ENCODE measurements at regions not wholly inside any gene's neighbourhood (a gene's known extent, or its start where the extent isn't known, plus 50 kb on each side); places are given as distances from the start of the nearest gene placed in this dataset.

DNA sequence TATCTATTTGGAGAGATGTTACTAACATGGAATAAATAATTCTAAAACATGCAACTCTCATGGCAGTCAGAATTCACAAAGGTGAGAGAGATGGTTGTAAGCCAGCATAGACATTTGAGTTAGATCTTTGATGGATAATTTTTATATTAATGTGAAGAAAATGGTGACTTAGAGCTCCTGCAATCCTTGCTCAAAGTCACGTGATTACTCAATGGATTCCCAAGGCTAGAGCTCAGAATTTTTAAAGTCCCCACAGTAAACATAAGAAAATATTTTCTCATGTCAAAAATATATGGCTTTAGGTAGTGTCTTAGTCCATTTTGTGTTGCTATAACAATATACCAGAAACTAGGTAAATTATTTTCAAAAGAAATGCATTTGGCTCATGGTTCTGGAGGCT, 281.5 kb upstream of the PRKD1 start:
- Histone ChIP-seq H3K36me3 (no peaks in the 10 kb centered on the region), H3K4me3 (no peak overlapping the region), H3K27me3 (no peaks in the 10 kb centered on the region), H3K27ac (no peak overlapping the region), H3K4me1 (peaks cover 0 to under 1% (median 0%) of the 10 kb centered on the region in 3 donors), H3K9me3 (no peaks in the 10 kb centered on the region)
- 89 to 100% methylated on average over 1 of the region's 1 CpG for WGBS, 2 donors (ENCODE audit: low coverage in 1 of 2)
- TF ChIP-seq POLR2A (IDR thresholded peaks at IDR 0.05) (no peak), EP300 (IDR thresholded peaks at IDR 0.05) (no peak), POLR2AphosphoS5 (IDR thresholded peaks at IDR 0.05) (no peak)
- TF ChIP-seq, protein P1, sequence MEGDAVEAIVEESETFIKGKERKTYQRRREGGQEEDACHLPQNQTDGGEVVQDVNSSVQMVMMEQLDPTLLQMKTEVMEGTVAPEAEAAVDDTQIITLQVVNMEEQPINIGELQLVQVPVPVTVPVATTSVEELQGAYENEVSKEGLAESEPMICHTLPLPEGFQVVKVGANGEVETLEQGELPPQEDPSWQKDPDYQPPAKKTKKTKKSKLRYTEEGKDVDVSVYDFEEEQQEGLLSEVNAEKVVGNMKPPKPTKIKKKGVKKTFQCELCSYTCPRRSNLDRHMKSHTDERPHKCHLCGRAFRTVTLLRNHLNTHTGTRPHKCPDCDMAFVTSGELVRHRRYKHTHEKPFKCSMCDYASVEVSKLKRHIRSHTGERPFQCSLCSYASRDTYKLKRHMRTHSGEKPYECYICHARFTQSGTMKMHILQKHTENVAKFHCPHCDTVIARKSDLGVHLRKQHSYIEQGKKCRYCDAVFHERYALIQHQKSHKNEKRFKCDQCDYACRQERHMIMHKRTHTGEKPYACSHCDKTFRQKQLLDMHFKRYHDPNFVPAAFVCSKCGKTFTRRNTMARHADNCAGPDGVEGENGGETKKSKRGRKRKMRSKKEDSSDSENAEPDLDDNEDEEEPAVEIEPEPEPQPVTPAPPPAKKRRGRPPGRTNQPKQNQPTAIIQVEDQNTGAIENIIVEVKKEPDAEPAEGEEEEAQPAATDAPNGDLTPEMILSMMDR (IDR thresholded peaks at IDR 0.05): no peak
- no peak for ATAC-seq

DNA sequence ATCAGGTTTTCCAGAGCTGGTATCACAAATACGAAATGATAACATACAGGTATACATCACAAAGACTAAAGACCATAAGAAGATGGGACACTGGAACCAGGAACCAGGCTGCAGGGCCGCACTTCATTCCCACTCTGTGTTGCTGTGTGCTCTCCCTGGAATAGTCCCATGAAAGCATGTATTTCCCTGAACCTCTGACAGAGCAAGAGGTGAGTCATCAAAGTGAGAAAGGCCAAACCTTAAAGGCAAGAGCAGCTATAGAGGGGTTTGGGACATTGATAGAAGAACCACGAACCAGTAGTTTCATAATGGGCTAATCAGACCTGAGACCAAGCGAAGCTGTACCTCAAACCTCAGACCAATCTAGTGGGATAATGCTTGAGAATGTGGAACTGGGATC, 283.0 kb upstream of the PRKD1 start:
- Histone ChIP-seq H3K27me3 (no peaks in the 10 kb centered on the region), H3K9me3 (no peaks in the 10 kb centered on the region), H3K4me1 (peaks cover 0 to 7% (median 0%) of the 10 kb centered on the region in 3 donors), H3K4me3 (no peak overlapping the region), H3K27ac (no peak overlapping the region), H3K36me3 (no peaks in the 10 kb centered on the region)
- TF ChIP-seq, protein P1 (IDR thresholded peaks at IDR 0.05): no peak
- no peak for TF ChIP-seq POLR2A (IDR thresholded peaks at IDR 0.05)
- no peak for TF ChIP-seq EP300 (IDR thresholded peaks at IDR 0.05)
- TF ChIP-seq POLR2AphosphoS5 (IDR thresholded peaks at IDR 0.05): no peak
- WGBS, 2 donors (ENCODE audit: low coverage in 1 of 2): 92 to 98% methylated on average over 3 to 4 of the region's 4 CpGs
- ATAC-seq: no peak

DNA sequence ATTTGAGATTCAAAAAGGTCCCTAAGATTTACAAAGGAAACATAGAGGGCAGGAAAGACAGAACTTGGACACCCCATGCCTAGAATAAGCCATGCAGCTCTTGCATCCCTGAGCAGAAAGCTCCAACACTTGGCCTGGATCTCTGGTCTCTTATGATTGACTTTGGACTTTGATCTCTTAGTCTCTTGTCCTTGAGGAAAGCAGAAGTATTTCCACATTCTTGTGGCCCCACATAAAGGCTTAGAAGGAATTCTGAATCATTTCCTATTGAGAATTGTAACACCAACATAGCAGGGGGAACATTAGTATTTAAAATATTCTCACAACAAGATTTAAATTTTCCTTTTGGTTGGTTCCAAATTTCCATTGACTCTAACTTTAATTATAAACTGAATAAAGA, 283.7 kb upstream of the PRKD1 start:
- H3K4me1 ChIP-seq: peaks cover 0 to 7% (median 0%) of the 10 kb centered on the region in 3 donors
- no peaks in the 10 kb centered on the region for H3K9me3 ChIP-seq
- no peak overlapping the region for H3K27ac ChIP-seq
- no peaks in the 10 kb centered on the region for H3K36me3 ChIP-seq
- TF ChIP-seq EP300 (IDR thresholded peaks at IDR 0.05) (no peak), POLR2A (IDR thresholded peaks at IDR 0.05) (no peak), POLR2AphosphoS5 (IDR thresholded peaks at IDR 0.05) (no peak)
- TF ChIP-seq, protein P1 (IDR thresholded peaks at IDR 0.05): no peak
- no peak overlapping the region for H3K4me3 ChIP-seq
- H3K27me3 ChIP-seq: no peaks in the 10 kb centered on the region
- ATAC-seq: no peak

DNA sequence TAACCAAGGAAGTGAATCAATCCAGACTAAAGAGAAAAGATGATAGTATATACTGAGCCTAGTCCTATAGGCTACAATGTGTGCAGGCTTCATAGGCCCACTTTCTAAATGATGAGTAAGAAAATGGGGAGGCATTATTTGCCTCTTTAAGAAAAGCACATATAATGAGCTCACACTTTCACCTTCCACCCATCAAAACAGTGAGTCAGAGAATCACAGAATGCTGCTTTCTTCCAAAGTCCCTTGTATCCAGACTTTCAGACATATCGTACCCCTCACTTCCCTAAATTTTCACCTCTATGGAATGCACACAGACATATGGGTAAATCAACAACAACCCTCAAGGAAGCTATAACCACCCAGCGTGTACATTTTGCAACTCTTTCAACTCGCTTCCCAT, 286.4 kb upstream of the PRKD1 start:
- Histone ChIP-seq H3K4me1 (peaks cover 0 to 7% (median 0%) of the 10 kb centered on the region in 3 donors), H3K27ac (no peak overlapping the region), H3K27me3 (no peaks in the 10 kb centered on the region), H3K4me3 (no peak overlapping the region), H3K9me3 (no peaks in the 10 kb centered on the region), H3K36me3 (no peaks in the 10 kb centered on the region)
- WGBS, 2 donors (ENCODE audit: low coverage in 1 of 2): 69 to 72% methylated on average over 3 of the region's 3 CpGs
- ATAC-seq: no peak
- TF ChIP-seq POLR2A (IDR thresholded peaks at IDR 0.05): no peak
- no peak for TF ChIP-seq POLR2AphosphoS5 (IDR thresholded peaks at IDR 0.05)
- TF ChIP-seq, protein P1 (IDR thresholded peaks at IDR 0.05): no peak
- TF ChIP-seq EP300 (IDR thresholded peaks at IDR 0.05): no peak

DNA sequence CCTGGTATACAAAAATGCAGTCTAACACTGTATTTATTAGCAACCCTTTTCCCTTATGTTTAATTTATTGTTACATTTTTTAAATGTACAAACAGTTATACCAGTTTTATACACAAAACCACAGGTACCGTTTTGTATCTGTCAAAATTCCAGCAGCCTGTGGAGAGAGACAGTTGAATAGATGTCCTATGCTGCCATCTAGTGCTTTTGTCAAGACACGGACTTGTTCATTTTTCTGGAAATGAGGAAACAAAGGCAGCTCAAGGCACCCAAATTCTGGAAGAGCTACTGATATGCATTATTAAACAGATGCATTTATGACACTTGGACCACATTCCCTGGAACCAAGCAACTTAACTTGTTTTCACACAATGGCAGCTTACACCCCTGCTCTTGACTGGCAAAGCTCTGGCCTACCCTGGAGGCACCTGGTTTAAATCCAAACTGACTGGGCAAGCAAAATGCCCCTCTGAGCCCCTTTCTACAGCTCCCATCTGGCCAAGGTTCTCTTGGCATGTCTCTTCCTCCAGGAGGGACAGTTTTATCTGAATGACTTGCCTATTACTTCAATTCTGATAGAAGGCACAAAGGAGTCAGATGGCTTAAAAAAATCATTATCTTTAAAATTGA, 286.9 kb upstream of the PRKD1 start:
- peaks cover 0 to 13% (median 3%) of the 10 kb centered on the region in 3 donors for H3K4me1 ChIP-seq
- H3K36me3 ChIP-seq: no peaks in the 10 kb centered on the region
- H3K9me3 ChIP-seq: no peaks in the 10 kb centered on the region
- no peaks in the 10 kb centered on the region for H3K27me3 ChIP-seq
- 0% methylated on average over 2 of the region's 2 CpGs for WGBS, 2 donors (ENCODE audit: low coverage in 1 of 2)
- H3K27ac ChIP-seq: no peak overlapping the region
- peak; percentile 23 for ATAC-seq
- TF ChIP-seq POLR2AphosphoS5 (IDR thresholded peaks at IDR 0.05) (no peak), EP300 (IDR thresholded peaks at IDR 0.05) (no peak), POLR2A (IDR thresholded peaks at IDR 0.05) (no peak)
- TF ChIP-seq, protein P1 (IDR thresholded peaks at IDR 0.05): peak; percentile 40 to 76 (median 62)
- H3K4me3 ChIP-seq: no peak overlapping the region

Measured in gastroesophageal sphincter (tissue), 4 donors.